IMR-90 (cell line): ENCODE measurements at regions not wholly inside any gene's neighbourhood (a gene's known extent, or its start where the extent isn't known, plus 50 kb on each side); places are given as distances from the start of the nearest gene placed in this dataset.
"Not testable (repeated sequence)": the region's sequence is repeated elsewhere in the genome, so short reads cannot be mapped to it uniquely, and the experiment has no call there.

Source experiments
- ATAC-seq: fragments of 200-7000 bp; cut with Tn5 transposase; 2 replicates; pipeline ENCODE4 v1.9.1; 2020; ENCODE audit warnings: low read depth, mild to moderate bottlenecking, moderate library complexity
- BruUV-seq: library from RNA; stranded (reverse); fragments of 400-500 nt; replicated peaks from 2 replicates; lab custom pipeline; 2021; lab: Mats Ljungman, UMichigan
- CTCF ChIA-PET: fragments of 300-600 bp; formaldehyde crosslinking; extraction: SDS; loops from one replicate; lab custom pipeline; 2021; ENCODE audit warnings: antibody characterized with exemption; lab: Yijun Ruan, JAX
- POLR2A ChIA-PET: fragments of 300-600 bp; sonication (Branson Sonifier 250); formaldehyde crosslinking; loops from one replicate; lab custom pipeline; 2022; ENCODE audit warnings: antibody characterized with exemption; ENCODE audit not compliant: unreplicated experiment; lab: Charles Lee
- DNase-seq: peaks from one replicate; pipeline ENCODE4 v3.0.0; 2013
- H2AFZ ChIP-seq: replicated peaks from 2 replicates; pipeline ENCODE3; 2013; ENCODE audit warnings: low read length, mild to moderate bottlenecking; ENCODE audit not compliant: poor library complexity
- H2AK5ac ChIP-seq: 2 replicates; pipeline ENCODE4 v1.6.1; 2013; ENCODE audit warnings: low read depth, low read length, inconsistent platforms
- H2AK9ac ChIP-seq: replicated peaks from 2 replicates; pipeline ENCODE3; 2013; ENCODE audit warnings: mild to moderate bottlenecking, low read depth, low read length, moderate library complexity; ENCODE audit not compliant: poor library complexity
- H2BK120ac ChIP-seq: 2 replicates; pipeline ENCODE4 v1.6.1; 2013; ENCODE audit warnings: low read depth, low read length, inconsistent platforms
- H2BK15ac ChIP-seq: 3 replicates; pipeline ENCODE4 v1.6.1; 2013; ENCODE audit warnings: low read depth, low read length, inconsistent platforms
- H2BK20ac ChIP-seq: 2 replicates; pipeline ENCODE4 v1.6.1; 2013; ENCODE audit warnings: low read depth, mild to moderate bottlenecking, inconsistent platforms, low read length, moderate library complexity
- H2BK5ac ChIP-seq: 2 replicates; pipeline ENCODE4 v1.6.1; 2013; ENCODE audit warnings: mild to moderate bottlenecking, low read depth, low read length, inconsistent platforms; ENCODE audit not compliant: poor library complexity, severe bottlenecking
- H3K14ac ChIP-seq: replicated peaks from 2 replicates; pipeline ENCODE4 v1.6.1; 2013; ENCODE audit warnings: low read depth, low read length, inconsistent platforms
- H3K18ac ChIP-seq: 2 replicates; pipeline ENCODE4 v1.6.1; 2013; ENCODE audit warnings: low read depth, low read length, control low read depth
- H3K23ac ChIP-seq: 2 replicates; pipeline ENCODE4 v1.6.1; 2013; ENCODE audit warnings: low read depth, low read length, inconsistent platforms
- H3K27ac ChIP-seq: 2 replicates; pipeline ENCODE4 v1.5.1; 2013; ENCODE audit warnings: mild to moderate bottlenecking, control low read depth, low read length; ENCODE audit not compliant: insufficient read depth
- H3K27me3 ChIP-seq: 2 replicates; pipeline ENCODE4 v1.6.1; 2013; ENCODE audit warnings: low read length; ENCODE audit not compliant: control insufficient read depth, insufficient read depth
- H3K36me3 ChIP-seq: 2 replicates; pipeline ENCODE4 v1.6.1; 2013; ENCODE audit warnings: low read length, mixed read lengths; ENCODE audit not compliant: control insufficient read depth, insufficient read depth
- H3K4ac ChIP-seq: 2 replicates; pipeline ENCODE4 v1.6.1; 2013; ENCODE audit warnings: low read depth, low read length, inconsistent platforms
- H3K4me1 ChIP-seq: 2 replicates; pipeline ENCODE4 v1.6.1; 2013; ENCODE audit warnings: low read length, mixed read lengths; ENCODE audit not compliant: control insufficient read depth, insufficient read depth
- H3K4me2 ChIP-seq: 2 replicates; pipeline ENCODE4 v1.6.1; 2013; ENCODE audit warnings: low read depth, mild to moderate bottlenecking, control low read depth, low read length, moderate library complexity
- H3K4me3 ChIP-seq: 2 replicates; pipeline ENCODE4 v1.5.1; 2013; ENCODE audit warnings: low read depth, mild to moderate bottlenecking, control low read depth, low read length, moderate library complexity; ENCODE audit not compliant: insufficient read depth
- H3K56ac ChIP-seq: 2 replicates; pipeline ENCODE4 v1.6.1; 2013; ENCODE audit warnings: low read length, inconsistent platforms; ENCODE audit not compliant: insufficient read depth; ENCODE audit errors: extremely low read depth
- H3K79me1 ChIP-seq, 2 experiments: 2 replicates each; pipeline ENCODE4 v1.6.1; 2013; ENCODE audit warnings: low read length in 2 of 2, inconsistent platforms in 1 of 2, low read depth in 1 of 2
- H3K9ac ChIP-seq: 2 replicates; pipeline ENCODE4 v1.6.1; 2013; ENCODE audit warnings: low read depth, low read length, control low read depth
- H3K9me1 ChIP-seq: 2 replicates; pipeline ENCODE4 v1.6.1; 2013; ENCODE audit warnings: low read length, inconsistent platforms; ENCODE audit not compliant: insufficient read depth
- H3K9me3 ChIP-seq: 2 replicates; pipeline ENCODE4 v1.6.1; 2013; ENCODE audit warnings: low read length; ENCODE audit not compliant: control insufficient read depth, insufficient read depth
- H4K20me1 ChIP-seq: 2 replicates; pipeline ENCODE4 v1.6.1; 2013; ENCODE audit warnings: low read length, inconsistent platforms; ENCODE audit not compliant: insufficient read depth
- H4K5ac ChIP-seq: 2 replicates; pipeline ENCODE4 v1.6.1; 2013; ENCODE audit warnings: mild to moderate bottlenecking, low read depth, low read length, control low read depth
- H4K8ac ChIP-seq, 2 experiments: 2 replicates each; pipeline ENCODE4 v1.6.1; 2013; ENCODE audit warnings: low read depth in 2 of 2, low read length in 2 of 2, control low read depth in 1 of 2, inconsistent platforms in 1 of 2
- H4K91ac ChIP-seq: 2 replicates; pipeline ENCODE4 v1.6.1; 2013; ENCODE audit warnings: low read depth, low read length, inconsistent platforms; ENCODE audit not compliant: insufficient read depth
- WGBS, 2 experiments: methylation state at CpG; one replicate each; pipeline versions ENCODE4 v1.1.5 to v1.1.7; 2013; ENCODE audit warnings: missing lambda C conversion rate in 2 of 2; ENCODE audit not compliant: insufficient read length in 1 of 2; ENCODE audit errors: extremely low coverage in 2 of 2; 5-methylcytosine and 5-hydroxymethylcytosine counted together
- dilution Hi-C: fragments of 300-500 bp; cut with HindIII; formaldehyde crosslinking; loops from one replicate; pipeline ENCODE4 v1.14.3; 2018; ENCODE audit warnings: low sequenced_read_pairs; ENCODE audit not compliant: unreplicated experiment
- in situ Hi-C: fragments of 300-500 bp; cut with MboI; formaldehyde crosslinking; loops from 3 replicates; pipeline ENCODE4 v1.14.3; 2019; ENCODE audit warnings: low sequenced_read_pairs, inconsistent platforms, mixed read lengths
- intact Hi-C: fragments of 100-400 bp; cut with micrococcal nuclease; formaldehyde crosslinking; loops from 2 replicates; pipeline ENCODE4 v1.10.0; 2022

GRCh38 chr1:234785922-234786321, 175.9 kb upstream of the IRF2BP2 start:
- DNase-seq, H2AFZ ChIP-seq, POLR2A ChIA-PET, H4K5ac ChIP-seq, H3K4me2 ChIP-seq, H2AK5ac ChIP-seq, H3K9me3 ChIP-seq, H3K23ac ChIP-seq, H2BK15ac ChIP-seq, H3K56ac ChIP-seq, H3K9me1 ChIP-seq, H3K79me1 ChIP-seq, H3K36me3 ChIP-seq, H2AK9ac ChIP-seq, BruUV-seq, H2BK5ac ChIP-seq, H4K91ac ChIP-seq, H3K4ac ChIP-seq, H2BK120ac ChIP-seq, H3K4me3 ChIP-seq, H3K9ac ChIP-seq, H3K14ac ChIP-seq, H4K8ac ChIP-seq, in situ Hi-C loops, intact Hi-C loops, H4K20me1 ChIP-seq, H3K18ac ChIP-seq, dilution Hi-C loops, H2BK20ac ChIP-seq, H3K27ac ChIP-seq, ATAC-seq, CTCF ChIA-PET, H3K4me1 ChIP-seq: not testable (repeated sequence)
- no CpG with 5 or more reads among the region's 8 CpGs for WGBS, 2 experiments
- peaks cover 15% of the 10 kb centered on the region for H3K27me3 ChIP-seq

- CTCF ChIA-PET, H2BK15ac ChIP-seq, H2BK5ac ChIP-seq, H2AK5ac ChIP-seq, H3K36me3 ChIP-seq, H3K18ac ChIP-seq, H4K20me1 ChIP-seq, dilution Hi-C loops, H2AK9ac ChIP-seq, H3K56ac ChIP-seq, H4K8ac ChIP-seq, H3K9ac ChIP-seq, H2AFZ ChIP-seq, H3K9me1 ChIP-seq, H3K4me2 ChIP-seq, H3K4me1 ChIP-seq, H3K23ac ChIP-seq, BruUV-seq, in situ Hi-C loops, H3K14ac ChIP-seq, H4K5ac ChIP-seq, POLR2A ChIA-PET, intact Hi-C loops, H3K79me1 ChIP-seq, H3K9me3 ChIP-seq, H3K4me3 ChIP-seq, H4K91ac ChIP-seq: not testable (repeated sequence)
- peaks cover 17% of the 10 kb centered on the region for H3K27me3 ChIP-seq
- DNase-seq = peak; percentile 38
- peak overlapping the region; percentile 23; the same call in 1 of the 2 replicates for H2BK120ac ChIP-seq
- WGBS, 2 experiments = no CpG with 5 or more reads among the region's 9 CpGs
- H3K27ac ChIP-seq = peak overlapping the region; percentile 41; the same call in 1 of the 2 replicates
- H3K4ac ChIP-seq = peak overlapping the region; percentile 12; the same call in 1 of the 2 replicates
- ATAC-seq = peak; percentile 75
- H2BK20ac ChIP-seq = 0 out of 2 replicates have a peak overlapping the region, but pooled peaks have one; percentile 61
Observed at GRCh38 chr1:234785471-234785919, 175.5 kb upstream of the IRF2BP2 start.
